Heart left ventricle (tissue), 13 donors: ENCODE measurements at regions not wholly inside any gene's neighbourhood (a gene's known extent, or its start where the extent isn't known, plus 50 kb on each side); places are given as distances from the start of the nearest gene placed in this dataset.

Source experiments
- POLR2A ChIP-seq, 2 donors: fragments of 450-650 bp; IDR thresholded peaks; one replicate each; pipeline ENCODE4 v1.6.1; 2017; ENCODE audit warnings: antibody characterized with exemption in 2 of 2, mild to moderate bottlenecking in 2 of 2, moderate library complexity in 2 of 2
- TF ChIP-seq, protein P1 (sequence below), 12 donors: fragments of 200-600 bp; sonication (generic) in 4 of 12; IDR thresholded peaks; one replicate each; pipeline versions ENCODE4 v1.5.0 to v1.8.0; 2018 to 2022; ENCODE audit warnings: antibody characterized with exemption in 12 of 12, mild to moderate bottlenecking in 5 of 12
- donor health status: ischemic (EF 13 %, LVEDD 7.1; RV severe dilation, severe dysfunction).
- donor health status: DM: no; HTN: yes; CAD: no.
- donor health status: DM: no; HTN: no; CAD: no.
- donor health status: ischemic (EF 25% LVEDD 6.9; RV normal size, moderate dysfunction).
- donor health status: ischemic (EF 25% LVEDD 5.7; RV mildly dilated, moderate dysfunction).
- donor health status: ischemic (EF 35%, LVEDD 5.7; RV mildly dilated, moderate dysfunction).
- donor health status: nonischemic (EF 11% LVEDD 7.7; RV severe dilation, severe dysfunction).
- donor health status: DM: yes; HTN: yes; CAD: no.
- donor health status: PGD.
- donor health status: ischemic (EF 29% LVEDD 5.4; RV normal size, mild dysfunction).
- donor health status: nonischemic (EF 23%, LVEDD 6.1; RV moderate dilation, normal function).

DNA sequence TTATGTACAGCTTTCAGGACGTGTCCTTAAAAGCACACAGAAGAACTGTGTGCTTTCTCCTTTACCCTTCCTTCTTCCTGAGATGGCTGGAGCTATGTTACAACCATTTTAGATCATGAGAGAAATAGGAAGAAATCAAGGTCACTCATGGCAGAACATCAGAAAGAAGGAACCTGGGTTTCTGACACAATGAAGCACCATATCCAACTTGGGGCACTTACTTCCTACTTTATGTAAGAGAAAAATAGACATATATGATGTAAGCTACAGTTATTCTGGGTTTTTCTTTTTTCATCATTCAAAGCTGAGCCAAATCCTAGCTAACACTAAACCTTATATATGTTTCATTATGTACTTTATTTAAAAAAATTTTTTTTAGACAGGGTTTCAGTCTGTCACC is 79.5 kb downstream of the FAM161A start:
- TF ChIP-seq, protein P1, sequence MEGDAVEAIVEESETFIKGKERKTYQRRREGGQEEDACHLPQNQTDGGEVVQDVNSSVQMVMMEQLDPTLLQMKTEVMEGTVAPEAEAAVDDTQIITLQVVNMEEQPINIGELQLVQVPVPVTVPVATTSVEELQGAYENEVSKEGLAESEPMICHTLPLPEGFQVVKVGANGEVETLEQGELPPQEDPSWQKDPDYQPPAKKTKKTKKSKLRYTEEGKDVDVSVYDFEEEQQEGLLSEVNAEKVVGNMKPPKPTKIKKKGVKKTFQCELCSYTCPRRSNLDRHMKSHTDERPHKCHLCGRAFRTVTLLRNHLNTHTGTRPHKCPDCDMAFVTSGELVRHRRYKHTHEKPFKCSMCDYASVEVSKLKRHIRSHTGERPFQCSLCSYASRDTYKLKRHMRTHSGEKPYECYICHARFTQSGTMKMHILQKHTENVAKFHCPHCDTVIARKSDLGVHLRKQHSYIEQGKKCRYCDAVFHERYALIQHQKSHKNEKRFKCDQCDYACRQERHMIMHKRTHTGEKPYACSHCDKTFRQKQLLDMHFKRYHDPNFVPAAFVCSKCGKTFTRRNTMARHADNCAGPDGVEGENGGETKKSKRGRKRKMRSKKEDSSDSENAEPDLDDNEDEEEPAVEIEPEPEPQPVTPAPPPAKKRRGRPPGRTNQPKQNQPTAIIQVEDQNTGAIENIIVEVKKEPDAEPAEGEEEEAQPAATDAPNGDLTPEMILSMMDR (IDR thresholded peaks at IDR 0.05) = no peak
- TF ChIP-seq POLR2A (IDR thresholded peaks at IDR 0.05) = no peak
